Neural cell (in vitro differentiated cells): ENCODE measurements at regions not wholly inside any gene's neighbourhood (a gene's known extent, or its start where the extent isn't known, plus 50 kb on each side); places are given as distances from the start of the nearest gene placed in this dataset.

Source experiments
- H2AFZ ChIP-seq: fragments of 200-600, 300-800 bp; sonication (generic), shearing (Covaris generic); 2 replicates; pipeline ENCODE4 v1.6.0; 2014; ENCODE audit warnings: low read depth, mild to moderate bottlenecking, antibody characterized with exemption, low read length, moderate library complexity
- H3F3A ChIP-seq: fragments of 200-600 bp; shearing (Covaris generic); 2 replicates; pipeline ENCODE4 v1.6.1; 2016; ENCODE audit warnings: mild to moderate bottlenecking, moderate library complexity, mixed read lengths, antibody characterized with exemption, low read length; ENCODE audit not compliant: insufficient read depth, poor library complexity, severe bottlenecking
- H3K27ac ChIP-seq: fragments of 200-600, 300-800 bp; sonication (generic), shearing (Covaris generic); 2 replicates; pipeline ENCODE4 v1.5.1; 2014; ENCODE audit warnings: mild to moderate bottlenecking, low read length, moderate library complexity
- H3K27me3 ChIP-seq: fragments of 300-800, 200-600 bp; sonication (generic), shearing (Covaris generic); 2 replicates; pipeline ENCODE4 v1.6.0; 2014; ENCODE audit warnings: mild to moderate bottlenecking, low read depth, low read length, moderate library complexity; ENCODE audit not compliant: insufficient read depth
- H3K36me3 ChIP-seq: fragments of 300-800, 200-600 bp; sonication (generic), shearing (Covaris generic); 2 replicates; pipeline ENCODE4 v1.5.1; 2014; ENCODE audit warnings: mild to moderate bottlenecking, antibody characterized with exemption, low read length, moderate library complexity; ENCODE audit not compliant: insufficient read depth
- H3K4me2 ChIP-seq: fragments of 300-800, 200-600 bp; sonication (generic), shearing (Covaris generic); 2 replicates; pipeline ENCODE4 v1.6.0; 2014; ENCODE audit warnings: mild to moderate bottlenecking, low read length
- H3K4me3 ChIP-seq: fragments of 300-800, 200-600 bp; sonication (generic), shearing (Covaris generic); 2 replicates; pipeline ENCODE4 v1.5.1; 2014; ENCODE audit warnings: mild to moderate bottlenecking, low read length, moderate library complexity
- H3K79me2 ChIP-seq: fragments of 200-600 bp; shearing (Covaris generic); replicated peaks from 2 replicates; pipeline ENCODE4 v1.6.0; 2014; ENCODE audit warnings: mild to moderate bottlenecking, low read length, moderate library complexity; ENCODE audit not compliant: insufficient read depth
- H3K9ac ChIP-seq: fragments of 300-800, 200-600 bp; sonication (generic), shearing (Covaris generic); 2 replicates; pipeline ENCODE4 v1.6.1; 2016; ENCODE audit warnings: mild to moderate bottlenecking, low read length, mixed read lengths
- H3K9me2 ChIP-seq: fragments of 200-600 bp; shearing (Covaris generic); 2 replicates; pipeline ENCODE4 v1.6.1; 2016; ENCODE audit warnings: mild to moderate bottlenecking, low read length, mixed read lengths; ENCODE audit not compliant: insufficient read depth
- H3K9me3 ChIP-seq: fragments of 200-600, 300-800 bp; sonication (generic), shearing (Covaris generic); 2 replicates; pipeline ENCODE4 v1.6.1; 2016; ENCODE audit warnings: mild to moderate bottlenecking, mixed run types, low read length, moderate library complexity, mixed read lengths
- H4K20me1 ChIP-seq: fragments of 200-600 bp; shearing (Covaris generic); 2 replicates; pipeline ENCODE4 v1.6.1; 2016; ENCODE audit warnings: mild to moderate bottlenecking, mixed run types; ENCODE audit not compliant: insufficient read depth
- EP300 ChIP-seq: fragments of 450-650 bp; conservative IDR thresholded peaks from 2 replicates; pipeline ENCODE4 v1.6.1; 2014; ENCODE audit warnings: antibody characterized with exemption, mild to moderate bottlenecking, moderate library complexity; ENCODE audit not compliant: poor library complexity, severe bottlenecking
- EZH2 ChIP-seq: fragments of 200-600, 300-800 bp; shearing (Covaris generic), sonication (generic); IDR thresholded peaks from 2 replicates; pipeline ENCODE4 v1.6.1; 2014; ENCODE audit warnings: antibody characterized with exemption, low read length, borderline replicate concordance, mild to moderate bottlenecking; ENCODE audit not compliant: insufficient read depth, poor library complexity, severe bottlenecking
- MXI1 ChIP-seq: fragments of 450-650 bp; conservative IDR thresholded peaks from 2 replicates; pipeline ENCODE4 v1.6.1; 2014; ENCODE audit warnings: antibody characterized with exemption, mild to moderate bottlenecking; ENCODE audit not compliant: poor library complexity, severe bottlenecking
- POLR2AphosphoS5 ChIP-seq: IDR thresholded peaks from 2 replicates; pipeline ENCODE4 v1.6.1; 2012
- RAD21 ChIP-seq: fragments of 450-650 bp; conservative IDR thresholded peaks from 2 replicates; pipeline ENCODE4 v1.6.1; 2014; ENCODE audit warnings: antibody characterized with exemption, mild to moderate bottlenecking, moderate library complexity
- SMC3 ChIP-seq: fragments of 450-650 bp; conservative IDR thresholded peaks from 2 replicates; pipeline ENCODE4 v1.6.1; 2014; ENCODE audit warnings: antibody characterized with exemption, mild to moderate bottlenecking, moderate library complexity; ENCODE audit not compliant: poor library complexity
- TAF1 ChIP-seq: IDR thresholded peaks from 2 replicates; pipeline ENCODE4 v1.6.1; 2012; ENCODE audit warnings: low read depth
- TF ChIP-seq, protein P1 (sequence below): fragments of 450-650 bp; IDR thresholded peaks from 2 replicates; pipeline ENCODE4 v1.5.1; 2014; ENCODE audit warnings: antibody characterized with exemption, mild to moderate bottlenecking, moderate library complexity; ENCODE audit not compliant: poor library complexity, severe bottlenecking
- TF ChIP-seq, protein P2 (sequence below): IDR thresholded peaks from 2 replicates; pipeline ENCODE4 v1.6.1; 2012; ENCODE audit warnings: borderline replicate concordance

DNA sequence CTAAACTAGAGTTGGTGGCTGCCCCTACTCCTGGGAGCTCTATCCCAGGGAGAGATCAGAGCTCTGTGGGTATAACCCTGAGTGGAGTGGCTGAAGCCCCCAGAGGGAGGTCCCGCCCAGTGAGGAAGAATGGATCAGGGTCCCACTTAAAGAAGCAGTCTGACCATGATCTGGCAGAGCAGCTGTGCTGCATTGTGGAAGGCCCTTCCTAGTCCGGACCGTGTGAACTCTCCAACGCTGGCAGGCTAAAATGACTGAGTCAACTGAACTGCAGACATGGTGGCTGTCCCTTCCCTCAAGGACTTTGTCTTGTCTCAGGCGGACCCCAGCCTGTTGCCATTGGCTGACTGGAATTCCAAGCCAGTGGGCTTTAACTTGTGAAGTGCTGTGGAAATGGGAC lies 494.2 kb downstream of the FAM181B start:
- no peaks in the 10 kb centered on the region for H3K79me2 ChIP-seq
- no peak overlapping the region for H3K27ac ChIP-seq
- no peak overlapping the region for H2AFZ ChIP-seq
- H3K9ac ChIP-seq: no peak overlapping the region
- H3K36me3 ChIP-seq: no peaks in the 10 kb centered on the region
- H3K4me2 ChIP-seq: no peak overlapping the region
- H3F3A ChIP-seq: no peaks in the 10 kb centered on the region
- H3K9me2 ChIP-seq: no peaks in the 10 kb centered on the region
- no peaks in the 10 kb centered on the region for H3K9me3 ChIP-seq
- no peaks in the 10 kb centered on the region for H3K27me3 ChIP-seq
- TF ChIP-seq TAF1 (no peak), EZH2 (no peak), POLR2AphosphoS5 (no peak), SMC3 (no peak), RAD21 (no peak), EP300 (no peak), MXI1 (no peak)
- TF ChIP-seq, protein P1, sequence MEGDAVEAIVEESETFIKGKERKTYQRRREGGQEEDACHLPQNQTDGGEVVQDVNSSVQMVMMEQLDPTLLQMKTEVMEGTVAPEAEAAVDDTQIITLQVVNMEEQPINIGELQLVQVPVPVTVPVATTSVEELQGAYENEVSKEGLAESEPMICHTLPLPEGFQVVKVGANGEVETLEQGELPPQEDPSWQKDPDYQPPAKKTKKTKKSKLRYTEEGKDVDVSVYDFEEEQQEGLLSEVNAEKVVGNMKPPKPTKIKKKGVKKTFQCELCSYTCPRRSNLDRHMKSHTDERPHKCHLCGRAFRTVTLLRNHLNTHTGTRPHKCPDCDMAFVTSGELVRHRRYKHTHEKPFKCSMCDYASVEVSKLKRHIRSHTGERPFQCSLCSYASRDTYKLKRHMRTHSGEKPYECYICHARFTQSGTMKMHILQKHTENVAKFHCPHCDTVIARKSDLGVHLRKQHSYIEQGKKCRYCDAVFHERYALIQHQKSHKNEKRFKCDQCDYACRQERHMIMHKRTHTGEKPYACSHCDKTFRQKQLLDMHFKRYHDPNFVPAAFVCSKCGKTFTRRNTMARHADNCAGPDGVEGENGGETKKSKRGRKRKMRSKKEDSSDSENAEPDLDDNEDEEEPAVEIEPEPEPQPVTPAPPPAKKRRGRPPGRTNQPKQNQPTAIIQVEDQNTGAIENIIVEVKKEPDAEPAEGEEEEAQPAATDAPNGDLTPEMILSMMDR: no peak
- TF ChIP-seq, protein P2, sequence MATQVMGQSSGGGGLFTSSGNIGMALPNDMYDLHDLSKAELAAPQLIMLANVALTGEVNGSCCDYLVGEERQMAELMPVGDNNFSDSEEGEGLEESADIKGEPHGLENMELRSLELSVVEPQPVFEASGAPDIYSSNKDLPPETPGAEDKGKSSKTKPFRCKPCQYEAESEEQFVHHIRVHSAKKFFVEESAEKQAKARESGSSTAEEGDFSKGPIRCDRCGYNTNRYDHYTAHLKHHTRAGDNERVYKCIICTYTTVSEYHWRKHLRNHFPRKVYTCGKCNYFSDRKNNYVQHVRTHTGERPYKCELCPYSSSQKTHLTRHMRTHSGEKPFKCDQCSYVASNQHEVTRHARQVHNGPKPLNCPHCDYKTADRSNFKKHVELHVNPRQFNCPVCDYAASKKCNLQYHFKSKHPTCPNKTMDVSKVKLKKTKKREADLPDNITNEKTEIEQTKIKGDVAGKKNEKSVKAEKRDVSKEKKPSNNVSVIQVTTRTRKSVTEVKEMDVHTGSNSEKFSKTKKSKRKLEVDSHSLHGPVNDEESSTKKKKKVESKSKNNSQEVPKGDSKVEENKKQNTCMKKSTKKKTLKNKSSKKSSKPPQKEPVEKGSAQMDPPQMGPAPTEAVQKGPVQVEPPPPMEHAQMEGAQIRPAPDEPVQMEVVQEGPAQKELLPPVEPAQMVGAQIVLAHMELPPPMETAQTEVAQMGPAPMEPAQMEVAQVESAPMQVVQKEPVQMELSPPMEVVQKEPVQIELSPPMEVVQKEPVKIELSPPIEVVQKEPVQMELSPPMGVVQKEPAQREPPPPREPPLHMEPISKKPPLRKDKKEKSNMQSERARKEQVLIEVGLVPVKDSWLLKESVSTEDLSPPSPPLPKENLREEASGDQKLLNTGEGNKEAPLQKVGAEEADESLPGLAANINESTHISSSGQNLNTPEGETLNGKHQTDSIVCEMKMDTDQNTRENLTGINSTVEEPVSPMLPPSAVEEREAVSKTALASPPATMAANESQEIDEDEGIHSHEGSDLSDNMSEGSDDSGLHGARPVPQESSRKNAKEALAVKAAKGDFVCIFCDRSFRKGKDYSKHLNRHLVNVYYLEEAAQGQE: no peak
- H4K20me1 ChIP-seq: no peaks in the 10 kb centered on the region
- no peak overlapping the region for H3K4me3 ChIP-seq

DNA sequence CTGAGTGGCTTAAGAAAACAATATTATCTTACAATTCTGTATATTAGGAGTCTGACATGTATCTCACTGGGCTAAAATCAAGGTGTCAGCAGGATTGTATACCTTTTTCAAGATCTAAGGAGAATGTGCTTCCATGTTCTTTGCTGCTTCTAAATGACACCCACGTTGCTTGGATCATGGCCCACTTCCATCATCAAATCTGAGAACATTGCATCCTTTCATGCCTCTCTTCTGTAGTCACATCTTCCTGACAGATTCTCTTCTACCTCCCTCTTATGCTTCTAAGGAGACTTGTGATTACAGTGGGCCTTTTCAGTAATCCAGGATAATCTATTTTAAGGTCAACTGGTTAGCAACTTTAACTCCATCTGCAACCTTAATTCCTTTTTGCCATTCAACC lies 499.4 kb downstream of the FAM181B start:
- Histone ChIP-seq H2AFZ (no peak overlapping the region), H3K9ac (no peak overlapping the region), H3F3A (no peaks in the 10 kb centered on the region), H3K4me2 (no peak overlapping the region), H3K27ac (no peak overlapping the region), H3K4me3 (no peak overlapping the region), H3K36me3 (no peaks in the 10 kb centered on the region), H3K9me2 (no peaks in the 10 kb centered on the region), H3K9me3 (no peaks in the 10 kb centered on the region), H3K27me3 (no peaks in the 10 kb centered on the region), H3K79me2 (no peaks in the 10 kb centered on the region), H4K20me1 (no peaks in the 10 kb centered on the region)
- TF ChIP-seq EZH2 (no peak), TAF1 (no peak), MXI1 (no peak), POLR2AphosphoS5 (no peak), RAD21 (no peak)

DNA sequence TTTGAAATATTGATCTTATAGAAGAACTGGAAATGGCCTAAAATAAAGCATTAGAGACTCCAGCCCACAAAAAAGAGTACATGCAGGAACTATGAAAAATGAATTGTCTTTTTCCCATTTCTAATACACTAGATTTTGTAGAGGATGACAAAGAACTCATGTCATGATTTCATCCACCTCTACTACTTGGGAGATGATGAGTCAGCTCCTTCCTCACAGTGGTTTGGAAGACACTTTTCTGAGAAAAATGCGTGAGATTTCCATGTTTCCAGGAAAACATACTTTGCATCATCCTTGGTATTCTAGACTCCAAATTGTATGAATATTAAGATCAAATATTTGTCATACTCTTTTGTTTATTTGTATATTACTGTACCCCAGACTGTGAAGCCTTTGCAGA lies 500.5 kb downstream of the FAM181B start:
- Histone ChIP-seq H3K9me2 (no peaks in the 10 kb centered on the region), H3K27ac (no peak overlapping the region), H2AFZ (no peak overlapping the region), H4K20me1 (no peaks in the 10 kb centered on the region), H3K36me3 (no peaks in the 10 kb centered on the region), H3K4me2 (no peak overlapping the region), H3K9me3 (no peaks in the 10 kb centered on the region), H3K79me2 (no peaks in the 10 kb centered on the region), H3K4me3 (no peak overlapping the region), H3K27me3 (no peaks in the 10 kb centered on the region), H3K9ac (no peak overlapping the region), H3F3A (no peaks in the 10 kb centered on the region)
- TF ChIP-seq POLR2AphosphoS5 (no peak), SMC3 (no peak), EZH2 (no peak), MXI1 (no peak), TAF1 (no peak), RAD21 (no peak)
- TF ChIP-seq, protein P2: no peak
- TF ChIP-seq, protein P1: no peak
